ENCODE measurements at regions not wholly inside any gene's neighbourhood (a gene's known extent, or its start where the extent isn't known, plus 50 kb on each side); places are given as distances from the start of the nearest gene placed in this dataset.
"Not testable (repeated sequence)": the region's sequence is repeated elsewhere in the genome, so short reads cannot be mapped to it uniquely, and the experiment has no call there.

GRCh38 chr3:198122184-198122583 lies 162.2 kb downstream of the LMLN start:
- H2AFZ ChIP-seq (ENCODE audit: insufficient read depth, low read depth, low read length, poor library complexity, severe bottlenecking); POLR2A ChIA-PET; H3K9me3 ChIP-seq (ENCODE audit: control extremely low read depth in 1 of 3, control insufficient read depth in 2 of 3, insufficient read depth in 1 of 3, low read length in 2 of 3); CTCF ChIA-PET; H4K20me1 ChIP-seq (ENCODE audit: control insufficient read depth, insufficient read depth, low read length, poor library complexity, severe bottlenecking); intact Hi-C loops (cut with micrococcal nuclease); H3K4me2 ChIP-seq (replicated peaks; ENCODE audit: low read depth, low read length, poor library complexity, severe bottlenecking); H3K79me2 ChIP-seq (ENCODE audit: control insufficient read depth, insufficient read depth, low read length); H3K9me3 Mint-ChIP-seq (ENCODE audit: insufficient read depth); H3K27me3 ChIP-seq (replicated peaks in 1 of 4; ENCODE audit: control extremely low read depth in 1 of 4, control insufficient read depth in 3 of 4, insufficient read depth in 4 of 4, low read length in 3 of 4); H3K27ac ChIP-seq (ENCODE audit: low read length in 2 of 2); H3K4me1 ChIP-seq (ENCODE audit: control insufficient read depth in 2 of 2, insufficient read depth in 2 of 2, low read length in 2 of 2); H3K4me3 Mint-ChIP-seq; DNase-seq; H3K27ac Mint-ChIP-seq; H3K4me3 ChIP-seq (ENCODE audit: control extremely low read depth in 1 of 5, extremely low read depth in 1 of 5, insufficient read depth in 1 of 5, low read depth in 2 of 5, low read length in 4 of 5); H3K9ac ChIP-seq (ENCODE audit: low read length); H3K36me3 ChIP-seq (replicated peaks in 1 of 2; ENCODE audit: control extremely low read depth in 1 of 2, control insufficient read depth in 1 of 2, extremely low read depth in 1 of 2, insufficient read depth in 2 of 2, low read length in 1 of 2); H3K4me1 Mint-ChIP-seq; ATAC-seq (ENCODE audit: low read depth): not testable (repeated sequence)
- H3K27me3 Mint-ChIP-seq, result peaks cover 22% of the 10 kb centered on the region
- WGBS (ENCODE audit: insufficient coverage), result 80% methylated on average over 5 of the region's 8 CpGs

- H3K4me3 Mint-ChIP-seq; H3K4me2 ChIP-seq (replicated peaks; ENCODE audit: low read depth, low read length, poor library complexity, severe bottlenecking); H3K27ac Mint-ChIP-seq; H3K79me2 ChIP-seq (ENCODE audit: control insufficient read depth, insufficient read depth, low read length); H2AFZ ChIP-seq (ENCODE audit: insufficient read depth, low read depth, low read length, poor library complexity, severe bottlenecking); H3K27me3 ChIP-seq (replicated peaks in 1 of 4; ENCODE audit: control extremely low read depth in 1 of 4, control insufficient read depth in 3 of 4, insufficient read depth in 4 of 4, low read length in 3 of 4); POLR2A ChIA-PET; H3K9ac ChIP-seq (ENCODE audit: low read length); H3K4me1 Mint-ChIP-seq; DNase-seq; ATAC-seq (ENCODE audit: low read depth); CTCF ChIA-PET; H3K27ac ChIP-seq (ENCODE audit: low read length in 2 of 2); H3K36me3 ChIP-seq (replicated peaks in 1 of 2; ENCODE audit: control extremely low read depth in 1 of 2, control insufficient read depth in 1 of 2, extremely low read depth in 1 of 2, insufficient read depth in 2 of 2, low read length in 1 of 2); H3K4me3 ChIP-seq (ENCODE audit: control extremely low read depth in 1 of 5, extremely low read depth in 1 of 5, insufficient read depth in 1 of 5, low read depth in 2 of 5, low read length in 4 of 5); intact Hi-C loops (cut with micrococcal nuclease); H4K20me1 ChIP-seq (ENCODE audit: control insufficient read depth, insufficient read depth, low read length, poor library complexity, severe bottlenecking); H3K9me3 ChIP-seq (ENCODE audit: control extremely low read depth in 1 of 3, control insufficient read depth in 2 of 3, insufficient read depth in 1 of 3, low read length in 2 of 3); H3K9me3 Mint-ChIP-seq (ENCODE audit: insufficient read depth); H3K4me1 ChIP-seq (ENCODE audit: control insufficient read depth in 2 of 2, insufficient read depth in 2 of 2, low read length in 2 of 2): not testable (repeated sequence)
- peaks cover 18% of the 10 kb centered on the region for H3K27me3 Mint-ChIP-seq
- 100% methylated on average over 1 of the region's 12 CpGs for WGBS (ENCODE audit: insufficient coverage)
These were observed 177.2 kb downstream of the LMLN start for GRCh38 chr3:198137038-198137835.

GRCh38 chr3:198138205-198138604 lies 178.2 kb downstream of the LMLN start:
- H3K4me3 Mint-ChIP-seq; H3K9ac ChIP-seq (ENCODE audit: low read length); H3K4me3 ChIP-seq (ENCODE audit: control extremely low read depth in 1 of 5, extremely low read depth in 1 of 5, insufficient read depth in 1 of 5, low read depth in 2 of 5, low read length in 4 of 5); H3K27me3 ChIP-seq (replicated peaks in 1 of 4; ENCODE audit: control extremely low read depth in 1 of 4, control insufficient read depth in 3 of 4, insufficient read depth in 4 of 4, low read length in 3 of 4); H2AFZ ChIP-seq (ENCODE audit: insufficient read depth, low read depth, low read length, poor library complexity, severe bottlenecking); H3K4me1 Mint-ChIP-seq; ATAC-seq (ENCODE audit: low read depth); POLR2A ChIA-PET; H3K27ac ChIP-seq (ENCODE audit: low read length in 2 of 2); H3K27ac Mint-ChIP-seq; H3K9me3 Mint-ChIP-seq (ENCODE audit: insufficient read depth); H3K27me3 Mint-ChIP-seq; H3K9me3 ChIP-seq (ENCODE audit: control extremely low read depth in 1 of 3, control insufficient read depth in 2 of 3, insufficient read depth in 1 of 3, low read length in 2 of 3); H3K36me3 ChIP-seq (replicated peaks in 1 of 2; ENCODE audit: control extremely low read depth in 1 of 2, control insufficient read depth in 1 of 2, extremely low read depth in 1 of 2, insufficient read depth in 2 of 2, low read length in 1 of 2); DNase-seq; H3K4me1 ChIP-seq (ENCODE audit: control insufficient read depth in 2 of 2, insufficient read depth in 2 of 2, low read length in 2 of 2); intact Hi-C loops (cut with micrococcal nuclease); H3K79me2 ChIP-seq (ENCODE audit: control insufficient read depth, insufficient read depth, low read length); CTCF ChIA-PET; H3K4me2 ChIP-seq (replicated peaks; ENCODE audit: low read depth, low read length, poor library complexity, severe bottlenecking); H4K20me1 ChIP-seq (ENCODE audit: control insufficient read depth, insufficient read depth, low read length, poor library complexity, severe bottlenecking): not testable (repeated sequence)
- WGBS (ENCODE audit: insufficient coverage), result 100% methylated on average over 2 of the region's 10 CpGs

- H3K4me3 Mint-ChIP-seq; H3K4me1 Mint-ChIP-seq; DNase-seq; H3K27me3 ChIP-seq (replicated peaks in 1 of 4; ENCODE audit: control extremely low read depth in 1 of 4, control insufficient read depth in 3 of 4, insufficient read depth in 4 of 4, low read length in 3 of 4); H3K27me3 Mint-ChIP-seq; ATAC-seq (ENCODE audit: low read depth); H2AFZ ChIP-seq (ENCODE audit: insufficient read depth, low read depth, low read length, poor library complexity, severe bottlenecking); H3K27ac ChIP-seq (ENCODE audit: low read length in 2 of 2); H3K4me2 ChIP-seq (replicated peaks; ENCODE audit: low read depth, low read length, poor library complexity, severe bottlenecking); intact Hi-C loops (cut with micrococcal nuclease); H3K36me3 ChIP-seq (replicated peaks in 1 of 2; ENCODE audit: control extremely low read depth in 1 of 2, control insufficient read depth in 1 of 2, extremely low read depth in 1 of 2, insufficient read depth in 2 of 2, low read length in 1 of 2); H3K27ac Mint-ChIP-seq; H3K9ac ChIP-seq (ENCODE audit: low read length); H3K9me3 ChIP-seq (ENCODE audit: control extremely low read depth in 1 of 3, control insufficient read depth in 2 of 3, insufficient read depth in 1 of 3, low read length in 2 of 3); CTCF ChIA-PET; H3K4me3 ChIP-seq (ENCODE audit: control extremely low read depth in 1 of 5, extremely low read depth in 1 of 5, insufficient read depth in 1 of 5, low read depth in 2 of 5, low read length in 4 of 5); H3K9me3 Mint-ChIP-seq (ENCODE audit: insufficient read depth); H3K79me2 ChIP-seq (ENCODE audit: control insufficient read depth, insufficient read depth, low read length); H4K20me1 ChIP-seq (ENCODE audit: control insufficient read depth, insufficient read depth, low read length, poor library complexity, severe bottlenecking); H3K4me1 ChIP-seq (ENCODE audit: control insufficient read depth in 2 of 2, insufficient read depth in 2 of 2, low read length in 2 of 2); POLR2A ChIA-PET: not testable (repeated sequence)
- WGBS (ENCODE audit: insufficient coverage), result no CpG with 5 or more reads among the region's 4 CpGs
These were observed 179.0 kb downstream of the LMLN start for GRCh38 chr3:198139037-198139436.

Measured in B cell (primary cell).